HepG2 (cell line): ENCODE measurements at regions not wholly inside any gene's neighbourhood (a gene's known extent, or its start where the extent isn't known, plus 50 kb on each side); places are given as distances from the start of the nearest gene placed in this dataset.

ENCODE experiments used
- HNRNPUL1 ChIP-seq: fragments of 200-400 bp; formaldehyde crosslinking; IDR thresholded peaks from 2 replicates; pipeline ENCODE4 v1.6.1; 2017; ENCODE audit warnings: low read depth, mild to moderate bottlenecking, low read length, moderate library complexity
- NR2F2 ChIP-seq: IDR thresholded peaks from 2 replicates; pipeline ENCODE4 v1.6.1; 2012; ENCODE audit warnings: low read depth, inconsistent platforms, borderline replicate concordance
- PTBP1 ChIP-seq: fragments of 200-400 bp; formaldehyde crosslinking; IDR thresholded peaks from 2 replicates; pipeline ENCODE4 v1.6.1; 2018; ENCODE audit warnings: low read length, low read depth; ENCODE audit not compliant: poor library complexity, severe bottlenecking
- SIX1 ChIP-seq: sonication (generic); formaldehyde crosslinking; IDR thresholded peaks from 2 replicates; pipeline ENCODE4 v1.4.0; 2020; ENCODE audit warnings: missing genetic modification reagents, borderline replicate concordance
- SYNCRIP ChIP-seq: fragments of 200-400 bp; formaldehyde crosslinking; IDR thresholded peaks from 2 replicates; pipeline ENCODE4 v1.6.1; 2018; ENCODE audit warnings: mild to moderate bottlenecking, low read depth, low read length; ENCODE audit not compliant: insufficient read depth
- ZBTB7A ChIP-seq: sonication (generic); formaldehyde crosslinking; IDR thresholded peaks from 2 replicates; pipeline ENCODE4 v1.8.0; 2022; ENCODE audit warnings: mild to moderate bottlenecking, missing genetic modification reagents
- ZNF230 ChIP-seq: sonication (generic); formaldehyde crosslinking; IDR thresholded peaks from 2 replicates; pipeline ENCODE4 v1.4.0; 2020; ENCODE audit warnings: mild to moderate bottlenecking, missing genetic modification reagents
- ZNF703 ChIP-seq: sonication (generic); formaldehyde crosslinking; IDR thresholded peaks from 2 replicates; pipeline ENCODE4 v1.5.1; 2020; ENCODE audit warnings: missing genetic modification reagents, mild to moderate bottlenecking, moderate library complexity, borderline replicate concordance
- TF ChIP-seq, protein P1 (sequence below): sonication (generic); formaldehyde crosslinking; IDR thresholded peaks from 2 replicates; pipeline ENCODE4 v1.5.1; 2020; ENCODE audit warnings: mild to moderate bottlenecking, missing genetic modification reagents, moderate library complexity
- TF ChIP-seq, protein P2 (sequence below): sonication (generic); formaldehyde crosslinking; conservative IDR thresholded peaks from 2 replicates; pipeline ENCODE4 v1.4.0; 2020; ENCODE audit warnings: mild to moderate bottlenecking, missing genetic modification reagents, moderate library complexity
- TF ChIP-seq, protein P3 (sequence below): sonication (generic); formaldehyde crosslinking; IDR thresholded peaks from 2 replicates; pipeline ENCODE4 v1.4.0; 2020; ENCODE audit warnings: mild to moderate bottlenecking, missing genetic modification reagents, borderline replicate concordance
- TF ChIP-seq, protein P4 (sequence below): sonication (generic); formaldehyde crosslinking; IDR thresholded peaks from 2 replicates; pipeline ENCODE4 v1.4.0; 2020; ENCODE audit warnings: missing genetic modification reagents
- TF ChIP-seq, protein P5 (sequence below): IDR thresholded peaks from 2 replicates; pipeline ENCODE4 v1.6.1; 2016; ENCODE audit warnings: low read depth

- TF ChIP-seq, protein P1, sequence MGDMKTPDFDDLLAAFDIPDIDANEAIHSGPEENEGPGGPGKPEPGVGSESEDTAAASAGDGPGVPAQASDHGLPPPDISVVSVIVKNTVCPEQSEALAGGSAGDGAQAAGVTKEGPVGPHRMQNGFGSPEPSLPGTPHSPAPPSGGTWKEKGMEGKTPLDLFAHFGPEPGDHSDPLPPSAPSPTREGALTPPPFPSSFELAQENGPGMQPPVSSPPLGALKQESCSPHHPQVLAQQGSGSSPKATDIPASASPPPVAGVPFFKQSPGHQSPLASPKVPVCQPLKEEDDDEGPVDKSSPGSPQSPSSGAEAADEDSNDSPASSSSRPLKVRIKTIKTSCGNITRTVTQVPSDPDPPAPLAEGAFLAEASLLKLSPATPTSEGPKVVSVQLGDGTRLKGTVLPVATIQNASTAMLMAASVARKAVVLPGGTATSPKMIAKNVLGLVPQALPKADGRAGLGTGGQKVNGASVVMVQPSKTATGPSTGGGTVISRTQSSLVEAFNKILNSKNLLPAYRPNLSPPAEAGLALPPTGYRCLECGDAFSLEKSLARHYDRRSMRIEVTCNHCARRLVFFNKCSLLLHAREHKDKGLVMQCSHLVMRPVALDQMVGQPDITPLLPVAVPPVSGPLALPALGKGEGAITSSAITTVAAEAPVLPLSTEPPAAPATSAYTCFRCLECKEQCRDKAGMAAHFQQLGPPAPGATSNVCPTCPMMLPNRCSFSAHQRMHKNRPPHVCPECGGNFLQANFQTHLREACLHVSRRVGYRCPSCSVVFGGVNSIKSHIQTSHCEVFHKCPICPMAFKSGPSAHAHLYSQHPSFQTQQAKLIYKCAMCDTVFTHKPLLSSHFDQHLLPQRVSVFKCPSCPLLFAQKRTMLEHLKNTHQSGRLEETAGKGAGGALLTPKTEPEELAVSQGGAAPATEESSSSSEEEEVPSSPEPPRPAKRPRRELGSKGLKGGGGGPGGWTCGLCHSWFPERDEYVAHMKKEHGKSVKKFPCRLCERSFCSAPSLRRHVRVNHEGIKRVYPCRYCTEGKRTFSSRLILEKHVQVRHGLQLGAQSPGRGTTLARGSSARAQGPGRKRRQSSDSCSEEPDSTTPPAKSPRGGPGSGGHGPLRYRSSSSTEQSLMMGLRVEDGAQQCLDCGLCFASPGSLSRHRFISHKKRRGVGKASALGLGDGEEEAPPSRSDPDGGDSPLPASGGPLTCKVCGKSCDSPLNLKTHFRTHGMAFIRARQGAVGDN: peak; percentile 55
- TF ChIP-seq NR2F2: no peak
- TF ChIP-seq, protein P2, sequence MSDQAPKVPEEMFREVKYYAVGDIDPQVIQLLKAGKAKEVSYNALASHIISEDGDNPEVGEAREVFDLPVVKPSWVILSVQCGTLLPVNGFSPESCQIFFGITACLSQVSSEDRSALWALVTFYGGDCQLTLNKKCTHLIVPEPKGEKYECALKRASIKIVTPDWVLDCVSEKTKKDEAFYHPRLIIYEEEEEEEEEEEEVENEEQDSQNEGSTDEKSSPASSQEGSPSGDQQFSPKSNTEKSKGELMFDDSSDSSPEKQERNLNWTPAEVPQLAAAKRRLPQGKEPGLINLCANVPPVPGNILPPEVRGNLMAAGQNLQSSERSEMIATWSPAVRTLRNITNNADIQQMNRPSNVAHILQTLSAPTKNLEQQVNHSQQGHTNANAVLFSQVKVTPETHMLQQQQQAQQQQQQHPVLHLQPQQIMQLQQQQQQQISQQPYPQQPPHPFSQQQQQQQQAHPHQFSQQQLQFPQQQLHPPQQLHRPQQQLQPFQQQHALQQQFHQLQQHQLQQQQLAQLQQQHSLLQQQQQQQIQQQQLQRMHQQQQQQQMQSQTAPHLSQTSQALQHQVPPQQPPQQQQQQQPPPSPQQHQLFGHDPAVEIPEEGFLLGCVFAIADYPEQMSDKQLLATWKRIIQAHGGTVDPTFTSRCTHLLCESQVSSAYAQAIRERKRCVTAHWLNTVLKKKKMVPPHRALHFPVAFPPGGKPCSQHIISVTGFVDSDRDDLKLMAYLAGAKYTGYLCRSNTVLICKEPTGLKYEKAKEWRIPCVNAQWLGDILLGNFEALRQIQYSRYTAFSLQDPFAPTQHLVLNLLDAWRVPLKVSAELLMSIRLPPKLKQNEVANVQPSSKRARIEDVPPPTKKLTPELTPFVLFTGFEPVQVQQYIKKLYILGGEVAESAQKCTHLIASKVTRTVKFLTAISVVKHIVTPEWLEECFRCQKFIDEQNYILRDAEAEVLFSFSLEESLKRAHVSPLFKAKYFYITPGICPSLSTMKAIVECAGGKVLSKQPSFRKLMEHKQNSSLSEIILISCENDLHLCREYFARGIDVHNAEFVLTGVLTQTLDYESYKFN: 0 out of 2 replicates have a peak, but pooled peaks have one; percentile 27
- TF ChIP-seq SIX1 (CRISPR knock-in tag): no peak
- 0 out of 2 replicates have a peak, but pooled peaks have one; percentile 78 for TF ChIP-seq ZNF230
- TF ChIP-seq SYNCRIP: no peak
- TF ChIP-seq, protein P3, sequence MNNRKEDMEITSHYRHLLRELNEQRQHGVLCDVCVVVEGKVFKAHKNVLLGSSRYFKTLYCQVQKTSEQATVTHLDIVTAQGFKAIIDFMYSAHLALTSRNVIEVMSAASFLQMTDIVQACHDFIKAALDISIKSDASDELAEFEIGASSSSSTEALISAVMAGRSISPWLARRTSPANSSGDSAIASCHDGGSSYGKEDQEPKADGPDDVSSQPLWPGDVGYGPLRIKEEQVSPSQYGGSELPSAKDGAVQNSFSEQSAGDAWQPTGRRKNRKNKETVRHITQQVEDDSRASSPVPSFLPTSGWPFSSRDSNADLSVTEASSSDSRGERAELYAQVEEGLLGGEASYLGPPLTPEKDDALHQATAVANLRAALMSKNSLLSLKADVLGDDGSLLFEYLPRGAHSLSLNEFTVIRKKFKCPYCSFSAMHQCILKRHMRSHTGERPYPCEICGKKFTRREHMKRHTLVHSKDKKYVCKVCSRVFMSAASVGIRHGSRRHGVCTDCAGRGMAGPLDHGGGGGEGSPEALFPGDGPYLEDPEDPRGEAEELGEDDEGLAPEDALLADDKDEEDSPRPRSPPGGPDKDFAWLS (CRISPR knock-in tag): no peak
- no peak for TF ChIP-seq HNRNPUL1
- TF ChIP-seq, protein P4, sequence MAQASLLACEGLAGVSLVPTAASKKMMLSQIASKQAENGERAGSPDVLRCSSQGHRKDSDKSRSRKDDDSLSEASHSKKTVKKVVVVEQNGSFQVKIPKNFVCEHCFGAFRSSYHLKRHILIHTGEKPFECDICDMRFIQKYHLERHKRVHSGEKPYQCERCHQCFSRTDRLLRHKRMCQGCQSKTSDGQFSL (CRISPR knock-in tag): peak; percentile 12; the same call in 1 of the 2 replicates
- no peak for TF ChIP-seq PTBP1
- no peak for TF ChIP-seq ZNF703 (CRISPR knock-in tag)
- TF ChIP-seq, protein P5, sequence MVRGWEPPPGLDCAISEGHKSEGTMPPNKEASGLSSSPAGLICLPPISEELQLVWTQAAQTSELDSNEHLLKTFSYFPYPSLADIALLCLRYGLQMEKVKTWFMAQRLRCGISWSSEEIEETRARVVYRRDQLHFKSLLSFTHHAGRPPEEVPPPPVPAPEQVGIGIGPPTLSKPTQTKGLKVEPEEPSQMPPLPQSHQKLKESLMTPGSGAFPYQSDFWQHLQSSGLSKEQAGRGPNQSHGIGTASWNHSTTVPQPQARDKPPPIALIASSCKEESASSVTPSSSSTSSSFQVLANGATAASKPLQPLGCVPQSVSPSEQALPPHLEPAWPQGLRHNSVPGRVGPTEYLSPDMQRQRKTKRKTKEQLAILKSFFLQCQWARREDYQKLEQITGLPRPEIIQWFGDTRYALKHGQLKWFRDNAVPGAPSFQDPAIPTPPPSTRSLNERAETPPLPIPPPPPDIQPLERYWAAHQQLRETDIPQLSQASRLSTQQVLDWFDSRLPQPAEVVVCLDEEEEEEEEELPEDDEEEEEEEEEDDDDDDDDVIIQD: 0 out of 2 replicates have a peak, but pooled peaks have one; percentile 13
- no peak for TF ChIP-seq ZBTB7A (CRISPR knock-in tag)
These were observed 88.0 kb downstream of the FAM217A start (continued) for GRCh38 chr6:3990692-3991491.
